ENCODE measurements at regions not wholly inside any gene's neighbourhood (a gene's known extent, or its start where the extent isn't known, plus 50 kb on each side); places are given as distances from the start of the nearest gene placed in this dataset.

GRCh38 chr15:93476491-93477177 is 387.6 kb upstream of the RGMA start:
- no peak for TF ChIP-seq GATA2 (IDR thresholded peaks at IDR 0.05; ENCODE audit: low read depth, low read length)
- no peak for TF ChIP-seq GATA3 (IDR thresholded peaks at IDR 0.05; ENCODE audit: low read depth, low read length)

Measured in SH-SY5Y (cell line).